HG03025 (cell line): ENCODE measurements at regions not wholly inside any gene's neighbourhood (a gene's known extent, or its start where the extent isn't known, plus 50 kb on each side); places are given as distances from the start of the nearest gene placed in this dataset.
"Not testable (repeated sequence)": the region's sequence is repeated elsewhere in the genome, so short reads cannot be mapped to it uniquely, and the experiment has no call there.

Source experiments
- ATAC-seq: cut with Tn5 transposase; IDR thresholded peaks from one replicate; pipeline ENCODE4 v1.9.1; 2021; ENCODE audit warnings: mild to moderate bottlenecking, moderate library complexity; ENCODE audit not compliant: unreplicated experiment, low FRiP score

GRCh38 chrX:140088438-140088837, 123.1 kb upstream of the CXorf66 start:
- ATAC-seq, result no peak

GRCh38 chrX:140087875-140088274, 122.6 kb upstream of the CXorf66 start:
- ATAC-seq, result no peak

GRCh38 chrX:140086691-140087090, 121.4 kb upstream of the CXorf66 start:
- ATAC-seq, result no peak

GRCh38 chrX:140074851-140075250, 109.5 kb upstream of the CXorf66 start:
- not testable (repeated sequence) for ATAC-seq

GRCh38 chrX:140071037-140071436, 105.7 kb upstream of the CXorf66 start:
- ATAC-seq, result no peak

GRCh38 chrX:140065961-140066662, 100.8 kb upstream of the CXorf66 start:
- no peak for ATAC-seq

- no peak for ATAC-seq
These were observed 99.7 kb upstream of the CXorf66 start for GRCh38 chrX:140064993-140065392.

- peak; percentile 96 for ATAC-seq
These were observed 91.7 kb upstream of the CXorf66 start for GRCh38 chrX:140057001-140057411.

- ATAC-seq, result no peak
These were observed 88.5 kb upstream of the CXorf66 start for GRCh38 chrX:140053846-140054245.

GRCh38 chrX:140050906-140051305, 85.6 kb upstream of the CXorf66 start:
- no peak for ATAC-seq

GRCh38 chrX:140040386-140040785, 75.1 kb upstream of the CXorf66 start:
- ATAC-seq, result no peak

GRCh38 chrX:140038842-140039241, 73.5 kb upstream of the CXorf66 start:
- ATAC-seq, result no peak

- ATAC-seq, result no peak
These were observed 69.6 kb upstream of the CXorf66 start for GRCh38 chrX:140034916-140035315.

GRCh38 chrX:140022482-140022881, 57.2 kb upstream of the CXorf66 start:
- no peak for ATAC-seq

GRCh38 chrX:140019134-140019533, 53.8 kb upstream of the CXorf66 start:
- not testable (repeated sequence) for ATAC-seq
